PC-3 (cell line): ENCODE measurements at regions not wholly inside any gene's neighbourhood (a gene's known extent, or its start where the extent isn't known, plus 50 kb on each side); places are given as distances from the start of the nearest gene placed in this dataset.

Source experiments
- ATAC-seq: fragments of 200-7000 bp; cut with Tn5 transposase; 2 replicates; pipeline ENCODE4 v1.9.1; 2020; ENCODE audit warnings: mild to moderate bottlenecking, moderate library complexity
- BruUV-seq: library from RNA; stranded (reverse); fragments of 400-500 nt; replicated peaks from 2 replicates; lab custom pipeline; 2021; lab: Mats Ljungman, UMichigan
- CTCF ChIA-PET: fragments of 300-600 bp; sonication (Branson Sonifier 250); formaldehyde crosslinking; loops from one replicate; lab custom pipeline; 2022; ENCODE audit warnings: antibody characterized with exemption; lab: Charles Lee
- POLR2A ChIA-PET: fragments of 300-600 bp; sonication (Branson Sonifier 250); formaldehyde crosslinking; loops from one replicate; lab custom pipeline; 2022; ENCODE audit warnings: antibody characterized with exemption; ENCODE audit not compliant: unreplicated experiment; lab: Charles Lee
- DNase-seq: peaks from one replicate; pipeline ENCODE4 v3.0.0-alpha.2; 2015
- H2AFZ ChIP-seq: fragments of 300-600 bp; sonication (generic); 2 replicates; pipeline ENCODE4 v1.6.0; 2016; ENCODE audit warnings: antibody characterized with exemption, low read length
- H3F3A ChIP-seq: fragments of 300-600 bp; sonication (generic); one replicate; pipeline ENCODE4 v1.6.0; 2017; ENCODE audit warnings: antibody characterized with exemption, low read length, control low read depth, mild to moderate bottlenecking; ENCODE audit not compliant: unreplicated experiment
- H3K27ac ChIP-seq: fragments of 300-600 bp; sonication (generic); 2 replicates; pipeline ENCODE4 v1.5.1; 2016; ENCODE audit warnings: mild to moderate bottlenecking, low read length
- H3K27me3 ChIP-seq: fragments of 300-600 bp; sonication (generic); 2 replicates; pipeline ENCODE4 v1.6.1; 2016; ENCODE audit warnings: low read length, mixed read lengths
- H3K36me3 ChIP-seq: fragments of 300-600 bp; sonication (generic); 2 replicates; pipeline ENCODE4 v1.6.1; 2016; ENCODE audit warnings: low read depth, mixed run types, low read length, mixed read lengths
- H3K4me1 ChIP-seq: fragments of 300-600 bp; sonication (generic); 2 replicates; pipeline ENCODE4 v1.5.1; 2016; ENCODE audit warnings: low read length; ENCODE audit not compliant: insufficient read depth
- H3K4me2 ChIP-seq: fragments of 300-600 bp; sonication (generic); 2 replicates; pipeline ENCODE4 v1.6.0; 2016; ENCODE audit warnings: low read length
- H3K4me3 ChIP-seq: fragments of 300-600 bp; sonication (generic); 2 replicates; pipeline ENCODE4 v1.5.1; 2016; ENCODE audit warnings: mild to moderate bottlenecking, low read length, mixed read lengths
- H3K79me2 ChIP-seq: fragments of 300-600 bp; sonication (generic); 2 replicates; pipeline ENCODE4 v1.6.1; 2017; ENCODE audit warnings: low read length, mixed read lengths
- H3K9ac ChIP-seq: fragments of 300-600 bp; sonication (generic); 2 replicates; pipeline ENCODE4 v1.6.0; 2016; ENCODE audit warnings: mild to moderate bottlenecking, low read length
- H3K9me2 ChIP-seq: fragments of 300-600 bp; sonication (generic); replicated peaks from 2 replicates; pipeline ENCODE4 v1.6.1; 2016; ENCODE audit warnings: mixed run types, low read length, mixed read lengths
- H3K9me3 ChIP-seq: fragments of 300-600 bp; sonication (generic); 2 replicates; pipeline ENCODE4 v1.6.1; 2016; ENCODE audit warnings: low read length, mixed read lengths
- H4K20me1 ChIP-seq: fragments of 300-600 bp; sonication (generic); 2 replicates; pipeline ENCODE4 v1.6.1; 2016; ENCODE audit warnings: low read length, mixed read lengths
- EZH2 ChIP-seq: fragments of 300-600 bp; sonication (generic); IDR thresholded peaks from one replicate; pipeline ENCODE4 v1.6.1; 2017; ENCODE audit warnings: antibody characterized with exemption, mild to moderate bottlenecking, low read length; ENCODE audit not compliant: unreplicated experiment
- EZH2phosphoT487 ChIP-seq: fragments of 300-600 bp; sonication (generic); IDR thresholded peaks from 2 replicates; pipeline ENCODE4 v1.6.1; 2018; ENCODE audit warnings: mild to moderate bottlenecking, antibody characterized with exemption, low read length, borderline replicate concordance
- intact Hi-C: fragments of 100-400 bp; cut with micrococcal nuclease; formaldehyde crosslinking; loops from 2 replicates; pipeline ENCODE4 v1.9.0; 2023
- TF ChIP-seq, protein P1 (sequence below): fragments of 300-600 bp; sonication (generic); conservative IDR thresholded peaks from 2 replicates; pipeline ENCODE4 v1.5.1; 2017; ENCODE audit warnings: antibody characterized with exemption, low read depth, mild to moderate bottlenecking, low read length

DNA sequence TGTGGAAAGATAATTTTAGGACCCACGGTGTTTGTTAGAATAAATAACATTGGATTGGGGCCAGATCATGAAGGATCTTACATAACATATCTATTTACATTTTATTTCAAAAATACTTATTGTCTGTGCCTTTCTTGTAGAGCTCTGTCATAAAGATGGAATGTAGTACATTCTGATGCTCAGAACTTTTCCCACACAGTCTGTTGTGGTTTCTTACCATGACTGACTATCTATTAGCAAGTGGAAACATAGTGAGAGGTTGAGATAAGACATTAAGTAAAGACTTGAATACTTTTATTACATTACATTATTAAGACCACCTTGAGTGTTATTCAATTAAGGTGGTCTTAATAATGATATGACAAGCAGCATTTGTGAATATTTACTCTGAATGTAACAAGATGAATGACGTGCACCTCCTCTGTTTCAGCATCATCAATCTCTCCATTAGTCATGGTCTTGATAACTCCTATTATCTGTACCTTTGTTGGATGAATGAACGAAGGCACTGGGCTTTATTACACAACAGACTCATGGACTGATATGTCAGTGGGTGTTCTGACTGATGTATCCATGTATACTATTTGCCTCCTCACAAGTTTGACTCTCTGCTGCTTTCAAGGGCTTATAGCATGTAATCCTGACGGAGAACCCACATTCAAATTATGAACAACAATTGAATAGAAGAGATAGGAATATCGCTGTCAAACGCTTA lies 883.0 kb upstream of the FLRT2 start:
- Histone ChIP-seq H3F3A (no peaks in the 10 kb centered on the region), H3K79me2 (no peaks in the 10 kb centered on the region), H2AFZ (no peak overlapping the region), H3K9me3 (peaks cover 3% of the 10 kb centered on the region; the same call in 1 of the 2 replicates), H4K20me1 (no peaks in the 10 kb centered on the region), H3K27me3 (peaks cover 3% of the 10 kb centered on the region; the same call in 1 of the 2 replicates), H3K9me2 (no peaks in the 10 kb centered on the region), H3K4me3 (no peak overlapping the region), H3K36me3 (no peaks in the 10 kb centered on the region), H3K4me2 (no peak overlapping the region), H3K4me1 (no peaks in the 10 kb centered on the region), H3K27ac (no peak overlapping the region), H3K9ac (no peak overlapping the region)
- DNase-seq: no peak
- intact Hi-C loops: no loop called here
- no peak for ATAC-seq
- POLR2A ChIA-PET: no interaction called here
- no TSS peak for BruUV-seq
- CTCF ChIA-PET: no interaction called here
- no peak for TF ChIP-seq EZH2phosphoT487
- no peak for TF ChIP-seq EZH2
- TF ChIP-seq, protein P1, sequence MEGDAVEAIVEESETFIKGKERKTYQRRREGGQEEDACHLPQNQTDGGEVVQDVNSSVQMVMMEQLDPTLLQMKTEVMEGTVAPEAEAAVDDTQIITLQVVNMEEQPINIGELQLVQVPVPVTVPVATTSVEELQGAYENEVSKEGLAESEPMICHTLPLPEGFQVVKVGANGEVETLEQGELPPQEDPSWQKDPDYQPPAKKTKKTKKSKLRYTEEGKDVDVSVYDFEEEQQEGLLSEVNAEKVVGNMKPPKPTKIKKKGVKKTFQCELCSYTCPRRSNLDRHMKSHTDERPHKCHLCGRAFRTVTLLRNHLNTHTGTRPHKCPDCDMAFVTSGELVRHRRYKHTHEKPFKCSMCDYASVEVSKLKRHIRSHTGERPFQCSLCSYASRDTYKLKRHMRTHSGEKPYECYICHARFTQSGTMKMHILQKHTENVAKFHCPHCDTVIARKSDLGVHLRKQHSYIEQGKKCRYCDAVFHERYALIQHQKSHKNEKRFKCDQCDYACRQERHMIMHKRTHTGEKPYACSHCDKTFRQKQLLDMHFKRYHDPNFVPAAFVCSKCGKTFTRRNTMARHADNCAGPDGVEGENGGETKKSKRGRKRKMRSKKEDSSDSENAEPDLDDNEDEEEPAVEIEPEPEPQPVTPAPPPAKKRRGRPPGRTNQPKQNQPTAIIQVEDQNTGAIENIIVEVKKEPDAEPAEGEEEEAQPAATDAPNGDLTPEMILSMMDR: no peak

DNA sequence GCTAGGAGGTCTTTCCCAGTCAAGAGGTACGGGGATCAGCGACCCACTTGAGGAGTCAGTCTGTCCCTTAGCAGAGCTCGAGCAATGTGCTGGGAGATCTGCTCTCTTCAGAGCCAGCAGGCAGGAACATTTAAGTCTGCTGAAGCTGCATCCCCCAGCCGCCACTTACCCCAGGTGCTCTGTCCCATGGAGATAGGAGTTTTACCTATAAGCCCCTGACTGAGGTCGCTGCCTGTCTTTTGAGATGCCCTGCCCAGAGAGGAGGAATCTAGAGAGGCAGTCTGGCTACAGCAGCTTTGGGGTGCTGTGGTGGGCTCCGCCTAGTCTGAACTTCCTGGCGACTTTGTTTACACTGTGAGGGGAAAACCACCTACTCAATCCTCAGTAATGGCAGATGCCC lies 874.9 kb upstream of the FLRT2 start:
- ChIA-PET POLR2A (no interaction called here), CTCF (no interaction called here)
- H3K4me2 ChIP-seq: no peak overlapping the region
- no peaks in the 10 kb centered on the region for H3K9me3 ChIP-seq
- no peak for TF ChIP-seq EZH2phosphoT487
- TF ChIP-seq EZH2: no peak
- TF ChIP-seq, protein P1: no peak
- no peak for ATAC-seq
- no peaks in the 10 kb centered on the region for H3F3A ChIP-seq
- no peak for DNase-seq
- H3K9me2 ChIP-seq: no peaks in the 10 kb centered on the region
- no peak overlapping the region for H3K4me3 ChIP-seq
- intact Hi-C loops: no loop called here
- BruUV-seq: no TSS peak
- no peaks in the 10 kb centered on the region for H3K4me1 ChIP-seq
- no peaks in the 10 kb centered on the region for H3K79me2 ChIP-seq
- H4K20me1 ChIP-seq: no peaks in the 10 kb centered on the region
- no peaks in the 10 kb centered on the region for H3K36me3 ChIP-seq
- no peaks in the 10 kb centered on the region for H3K27me3 ChIP-seq
- no peak overlapping the region for H2AFZ ChIP-seq
- H3K27ac ChIP-seq: no peak overlapping the region
- no peak overlapping the region for H3K9ac ChIP-seq

DNA sequence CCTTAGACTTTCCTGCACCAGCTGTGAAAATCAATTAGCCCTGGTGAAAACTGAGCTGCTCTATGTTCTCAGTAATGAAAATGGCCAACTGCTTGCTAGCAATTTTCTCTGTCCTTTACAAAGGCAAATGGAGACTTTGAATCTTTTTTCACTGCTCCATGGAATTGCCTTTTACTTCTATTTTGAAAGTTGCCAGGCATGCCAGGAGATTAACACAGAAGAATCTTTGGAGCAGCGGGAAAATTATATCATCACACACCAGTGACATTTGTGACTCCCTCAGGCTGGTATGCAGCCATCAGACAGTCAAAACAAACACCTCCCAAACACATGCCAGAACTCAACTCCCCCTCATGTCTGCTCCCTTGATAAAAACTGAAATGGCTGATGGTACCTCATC lies 872.0 kb upstream of the FLRT2 start:
- no peaks in the 10 kb centered on the region for H4K20me1 ChIP-seq
- ChIA-PET CTCF (no interaction called here), POLR2A (no interaction called here)
- no peak for TF ChIP-seq EZH2phosphoT487
- TF ChIP-seq, protein P1: no peak
- TF ChIP-seq EZH2: no peak
- H3K9me2 ChIP-seq: no peaks in the 10 kb centered on the region
- H3K9me3 ChIP-seq: no peaks in the 10 kb centered on the region
- H3K4me2 ChIP-seq: no peak overlapping the region
- no peak overlapping the region for H3K4me3 ChIP-seq
- no peak for DNase-seq
- H3K36me3 ChIP-seq: no peaks in the 10 kb centered on the region
- no peaks in the 10 kb centered on the region for H3K27me3 ChIP-seq
- BruUV-seq: no TSS peak
- intact Hi-C loops: no loop called here
- no peak overlapping the region for H2AFZ ChIP-seq
- H3K27ac ChIP-seq: no peak overlapping the region
- no peaks in the 10 kb centered on the region for H3K4me1 ChIP-seq
- ATAC-seq: no peak
- H3K9ac ChIP-seq: no peak overlapping the region
- no peaks in the 10 kb centered on the region for H3F3A ChIP-seq
- no peaks in the 10 kb centered on the region for H3K79me2 ChIP-seq
